HG02623 (cell line): ENCODE measurements at regions not wholly inside any gene's neighbourhood (a gene's known extent, or its start where the extent isn't known, plus 50 kb on each side); places are given as distances from the start of the nearest gene placed in this dataset.

Experiments
- ATAC-seq: cut with Tn5 transposase; IDR thresholded peaks from one replicate; pipeline ENCODE4 v1.9.1; 2021; ENCODE audit warnings: moderate library complexity; ENCODE audit not compliant: unreplicated experiment

GRCh38 chr15:85306946-85307686 is 73.3 kb upstream of the AKAP13 start:
- no peak for ATAC-seq

GRCh38 chr15:85307687-85308045 is 72.7 kb upstream of the AKAP13 start:
- ATAC-seq: no peak

- no peak for ATAC-seq
Measured at GRCh38 chr15:85311647-85312046, 68.8 kb upstream of the AKAP13 start.

GRCh38 chr15:85312486-85312885 is 67.9 kb upstream of the AKAP13 start:
- ATAC-seq: peak; percentile 93

- ATAC-seq: no peak
Measured at GRCh38 chr15:85312929-85313331, 67.5 kb upstream of the AKAP13 start.

- ATAC-seq: no peak
Measured at GRCh38 chr15:85313339-85313738, 67.1 kb upstream of the AKAP13 start.

GRCh38 chr15:85314146-85314545 is 66.3 kb upstream of the AKAP13 start:
- no peak for ATAC-seq

GRCh38 chr15:85314633-85315032 is 65.8 kb upstream of the AKAP13 start:
- ATAC-seq: no peak

- no peak for ATAC-seq
Measured at GRCh38 chr15:85316244-85316934, 64.0 kb upstream of the AKAP13 start.

GRCh38 chr15:85318048-85318731 is 62.2 kb upstream of the AKAP13 start:
- ATAC-seq: peak; percentile 88

GRCh38 chr15:85318732-85319076 is 61.7 kb upstream of the AKAP13 start:
- ATAC-seq: no peak

- no peak for ATAC-seq
Measured at GRCh38 chr15:85324202-85324601, 56.2 kb upstream of the AKAP13 start.

GRCh38 chr15:85325834-85326233 is 54.6 kb upstream of the AKAP13 start:
- no peak for ATAC-seq

GRCh38 chr15:85326291-85326690 is 54.1 kb upstream of the AKAP13 start:
- no peak for ATAC-seq

GRCh38 chr15:85327820-85328219 is 52.6 kb upstream of the AKAP13 start:
- ATAC-seq: no peak

GRCh38 chr15:85329561-85330422 is 50.6 kb upstream of the AKAP13 start:
- ATAC-seq: peak; percentile 42
